HG02943 (cell line): ENCODE measurements at regions not wholly inside any gene's neighbourhood (a gene's known extent, or its start where the extent isn't known, plus 50 kb on each side); places are given as distances from the start of the nearest gene placed in this dataset.

Source experiments
- ATAC-seq: cut with Tn5 transposase; IDR thresholded peaks from one replicate; pipeline ENCODE4 v1.9.1; 2021; ENCODE audit warnings: mild to moderate bottlenecking, low read depth, moderate library complexity; ENCODE audit not compliant: unreplicated experiment

- no peak for ATAC-seq
These were observed 233.6 kb upstream of the SEMA3E start for GRCh38 chr7:83882551-83882950.

GRCh38 chr7:83879063-83879462 lies 230.1 kb upstream of the SEMA3E start:
- no peak for ATAC-seq

GRCh38 chr7:83878614-83879013 lies 229.7 kb upstream of the SEMA3E start:
- ATAC-seq: no peak

GRCh38 chr7:83876593-83876992 lies 227.7 kb upstream of the SEMA3E start:
- no peak for ATAC-seq

GRCh38 chr7:83873459-83873858 lies 224.5 kb upstream of the SEMA3E start:
- no peak for ATAC-seq

GRCh38 chr7:83872501-83872900 lies 223.6 kb upstream of the SEMA3E start:
- no peak for ATAC-seq

- no peak for ATAC-seq
These were observed 221.6 kb upstream of the SEMA3E start for GRCh38 chr7:83870515-83870914.

GRCh38 chr7:83866582-83866981 lies 217.6 kb upstream of the SEMA3E start:
- no peak for ATAC-seq

GRCh38 chr7:83864551-83864950 lies 215.6 kb upstream of the SEMA3E start:
- no peak for ATAC-seq

GRCh38 chr7:83863906-83864305 lies 215.0 kb upstream of the SEMA3E start:
- no peak for ATAC-seq

- no peak for ATAC-seq
These were observed 212.9 kb upstream of the SEMA3E start for GRCh38 chr7:83861876-83862275.

- ATAC-seq: no peak
These were observed 210.9 kb upstream of the SEMA3E start for GRCh38 chr7:83859827-83860226.

- no peak for ATAC-seq
These were observed 208.8 kb upstream of the SEMA3E start for GRCh38 chr7:83857691-83858090.

GRCh38 chr7:83856094-83856493 lies 207.2 kb upstream of the SEMA3E start:
- ATAC-seq: no peak

- ATAC-seq: no peak
These were observed 203.2 kb upstream of the SEMA3E start for GRCh38 chr7:83852136-83852535.

- ATAC-seq: no peak
These were observed 202.6 kb upstream of the SEMA3E start for GRCh38 chr7:83851551-83851950.

GRCh38 chr7:83850941-83851340 lies 202.0 kb upstream of the SEMA3E start:
- no peak for ATAC-seq

GRCh38 chr7:83850125-83850524 lies 201.2 kb upstream of the SEMA3E start:
- ATAC-seq: no peak

GRCh38 chr7:83849131-83849530 lies 200.2 kb upstream of the SEMA3E start:
- no peak for ATAC-seq

- no peak for ATAC-seq
These were observed 194.0 kb upstream of the SEMA3E start for GRCh38 chr7:83842894-83843293.

- ATAC-seq: no peak
These were observed 188.7 kb upstream of the SEMA3E start for GRCh38 chr7:83837683-83838082.

GRCh38 chr7:83836028-83836427 lies 187.1 kb upstream of the SEMA3E start:
- ATAC-seq: no peak

- no peak for ATAC-seq
These were observed 186.5 kb upstream of the SEMA3E start for GRCh38 chr7:83835424-83835823.
